H9 (cell line): ENCODE measurements at regions not wholly inside any gene's neighbourhood (a gene's known extent, or its start where the extent isn't known, plus 50 kb on each side); places are given as distances from the start of the nearest gene placed in this dataset.
A peak's percentile ranks its signal among the peaks of the same experiment; 100 is the strongest.

Source experiments
- DNase-seq: peaks from one replicate; pipeline ENCODE4 v3.0.0-alpha.2; 2017
- H2AFZ ChIP-seq: one replicate; pipeline ENCODE4 v1.6.1; 2013; ENCODE audit warnings: mild to moderate bottlenecking, low read length, control low read depth, moderate library complexity
- H2AK5ac ChIP-seq: 2 replicates; pipeline ENCODE4 v1.6.1; 2013; ENCODE audit warnings: low read length, control low read depth, mixed read lengths; ENCODE audit not compliant: insufficient read length
- H2BK120ac ChIP-seq: one replicate; pipeline ENCODE4 v1.6.1; 2013; ENCODE audit warnings: low read depth, mild to moderate bottlenecking, low read length, control low read depth, inconsistent platforms; ENCODE audit not compliant: poor library complexity, severe bottlenecking
- H2BK12ac ChIP-seq: 2 replicates; pipeline ENCODE4 v1.6.1; 2013; ENCODE audit warnings: low read length, control low read depth, mixed read lengths, low read depth; ENCODE audit not compliant: insufficient read length
- H2BK15ac ChIP-seq: 2 replicates; pipeline ENCODE4 v1.6.1; 2013; ENCODE audit warnings: low read depth, low read length, control low read depth
- H2BK20ac ChIP-seq: one replicate; pipeline ENCODE4 v1.6.1; 2013; ENCODE audit warnings: low read depth, mild to moderate bottlenecking, low read length, control low read depth, inconsistent platforms; ENCODE audit not compliant: poor library complexity, severe bottlenecking
- H2BK5ac ChIP-seq: 2 replicates; pipeline ENCODE4 v1.6.1; 2013; ENCODE audit warnings: low read length, control low read depth, mixed read lengths; ENCODE audit not compliant: insufficient read length
- H3K14ac ChIP-seq: 2 replicates; pipeline ENCODE4 v1.6.1; 2013; ENCODE audit warnings: low read length, control low read depth; ENCODE audit not compliant: insufficient read depth
- H3K18ac ChIP-seq: 2 replicates; pipeline ENCODE4 v1.6.1; 2013; ENCODE audit warnings: low read depth, mild to moderate bottlenecking, mixed read lengths, low read length, control low read depth; ENCODE audit not compliant: insufficient read length
- H3K23ac ChIP-seq: 2 replicates; pipeline ENCODE4 v1.6.1; 2013; ENCODE audit warnings: low read length, control low read depth, mixed read lengths, low read depth; ENCODE audit not compliant: insufficient read length
- H3K23me2 ChIP-seq: 2 replicates; pipeline ENCODE4 v1.6.1; 2013; ENCODE audit warnings: low read depth, mild to moderate bottlenecking, mixed read lengths, low read length, control low read depth; ENCODE audit not compliant: insufficient read length, poor library complexity, severe bottlenecking
- H3K27ac ChIP-seq: 2 replicates; pipeline ENCODE4 v1.5.1; 2013; ENCODE audit warnings: low read length, control low read depth, mixed read lengths, low read depth; ENCODE audit not compliant: insufficient read length
- H3K27me3 ChIP-seq: 2 replicates; pipeline ENCODE4 v1.6.1; 2013; ENCODE audit warnings: low read length, control low read depth, inconsistent platforms; ENCODE audit not compliant: insufficient read depth
- H3K4ac ChIP-seq: 2 replicates; pipeline ENCODE4 v1.6.1; 2013; ENCODE audit warnings: low read depth, mild to moderate bottlenecking, control low read depth, inconsistent platforms, low read length, moderate library complexity
- H3K4me1 ChIP-seq: 2 replicates; pipeline ENCODE4 v1.6.1; 2013; ENCODE audit warnings: low read length, control low read depth, inconsistent platforms; ENCODE audit not compliant: insufficient read depth
- H3K4me2 ChIP-seq: 2 replicates; pipeline ENCODE4 v1.6.1; 2013; ENCODE audit warnings: low read length, control low read depth, mixed read lengths; ENCODE audit not compliant: insufficient read length, insufficient read depth
- H3K56ac ChIP-seq: 2 replicates; pipeline ENCODE4 v1.6.1; 2013; ENCODE audit warnings: low read depth, mild to moderate bottlenecking, mixed read lengths, low read length, control low read depth; ENCODE audit not compliant: insufficient read length
- H3K79me1 ChIP-seq: 2 replicates; pipeline ENCODE4 v1.6.1; 2013; ENCODE audit warnings: low read depth, mild to moderate bottlenecking, moderate library complexity, low read length, control low read depth, inconsistent platforms; ENCODE audit not compliant: insufficient read depth, poor library complexity, severe bottlenecking
- H3K79me2 ChIP-seq: 2 replicates; pipeline ENCODE4 v1.6.1; 2013; ENCODE audit warnings: low read length, control low read depth, inconsistent platforms; ENCODE audit not compliant: insufficient read depth
- H3K9ac ChIP-seq: 2 replicates; pipeline ENCODE4 v1.6.1; 2013; ENCODE audit warnings: low read length, control low read depth, mixed read lengths; ENCODE audit not compliant: insufficient read length; ENCODE audit errors: extremely low read depth
- H3K9me3 ChIP-seq: one replicate; pipeline ENCODE4 v1.6.1; 2013; ENCODE audit warnings: low read depth, low read length, inconsistent platforms; ENCODE audit not compliant: control insufficient read depth
- H3T11ph ChIP-seq: one replicate; pipeline ENCODE4 v1.6.1; 2013; ENCODE audit warnings: mild to moderate bottlenecking, low read length, control low read depth, inconsistent platforms
- H4K20me1 ChIP-seq: one replicate; pipeline ENCODE4 v1.6.1; 2013; ENCODE audit not compliant: control insufficient read depth, insufficient read length, insufficient read depth
- H4K5ac ChIP-seq: 2 replicates; pipeline ENCODE4 v1.6.1; 2013; ENCODE audit warnings: low read depth, mild to moderate bottlenecking, mixed read lengths, low read length, control low read depth; ENCODE audit not compliant: insufficient read length
- H4K8ac ChIP-seq: replicated peaks from 2 replicates; pipeline ENCODE4 v1.6.1; 2013; ENCODE audit warnings: low read length, control low read depth, mixed read lengths, low read depth; ENCODE audit not compliant: insufficient read length
- H4K91ac ChIP-seq: 2 replicates; pipeline ENCODE4 v1.6.1; 2013; ENCODE audit warnings: low read depth, mild to moderate bottlenecking, moderate library complexity, mixed read lengths, low read length, control low read depth; ENCODE audit not compliant: insufficient read length
- H3K27ac Mint-ChIP-seq, 3 experiments: 2 replicates in 2 of 3; 3 replicates in 1 of 3; pipeline ENCODE4 v1.8.0; 2020 to 2021; ENCODE audit warnings: mixed read lengths in 3 of 3, mild to moderate bottlenecking in 1 of 3, moderate library complexity in 1 of 3
- H3K27me3 Mint-ChIP-seq: 2 replicates; pipeline ENCODE4 v1.8.0; 2021; ENCODE audit warnings: low read depth, mild to moderate bottlenecking, moderate library complexity, mixed read lengths
- H3K36me3 Mint-ChIP-seq, 3 experiments: 2 replicates in 2 of 3; 3 replicates in 1 of 3; pipeline ENCODE4 v1.8.0; 2020 to 2021; ENCODE audit warnings: low read depth in 3 of 3, mixed read lengths in 3 of 3; ENCODE audit not compliant: insufficient read depth in 1 of 3
- H3K4me1 Mint-ChIP-seq, 2 experiments: 2 replicates each; pipeline ENCODE4 v1.8.0; 2020; ENCODE audit warnings: mixed read lengths in 2 of 2
- H3K4me3 Mint-ChIP-seq, 2 experiments: 2 replicates in 1 of 2; 3 replicates in 1 of 2; pipeline ENCODE4 v1.8.0; 2020 to 2021; ENCODE audit warnings: mild to moderate bottlenecking in 2 of 2, mixed read lengths in 2 of 2, moderate library complexity in 1 of 2
- H3K9me3 Mint-ChIP-seq, 2 experiments: 2 replicates in 1 of 2; 3 replicates in 1 of 2; pipeline ENCODE4 v1.8.0; 2020; ENCODE audit warnings: mild to moderate bottlenecking in 2 of 2, mixed read lengths in 2 of 2, moderate library complexity in 1 of 2
- WGBS: extraction: QIAGEN DNeasy Blood & Tissue Kit; methylation state at CpG from one replicate; pipeline ENCODE4 v1.1.7; 2013; ENCODE audit warnings: missing lambda C conversion rate, low lambda C conversion rate, mixed read lengths; ENCODE audit not compliant: insufficient read length; ENCODE audit errors: extremely low coverage; 5-methylcytosine and 5-hydroxymethylcytosine counted together
- TF ChIP-seq, protein P1 (sequence below): fragments of 200-600 bp; sonication (generic); conservative IDR thresholded peaks from 3 replicates; pipeline ENCODE4 v1.8.0; 2021; ENCODE audit warnings: antibody characterized with exemption, mild to moderate bottlenecking

DNA sequence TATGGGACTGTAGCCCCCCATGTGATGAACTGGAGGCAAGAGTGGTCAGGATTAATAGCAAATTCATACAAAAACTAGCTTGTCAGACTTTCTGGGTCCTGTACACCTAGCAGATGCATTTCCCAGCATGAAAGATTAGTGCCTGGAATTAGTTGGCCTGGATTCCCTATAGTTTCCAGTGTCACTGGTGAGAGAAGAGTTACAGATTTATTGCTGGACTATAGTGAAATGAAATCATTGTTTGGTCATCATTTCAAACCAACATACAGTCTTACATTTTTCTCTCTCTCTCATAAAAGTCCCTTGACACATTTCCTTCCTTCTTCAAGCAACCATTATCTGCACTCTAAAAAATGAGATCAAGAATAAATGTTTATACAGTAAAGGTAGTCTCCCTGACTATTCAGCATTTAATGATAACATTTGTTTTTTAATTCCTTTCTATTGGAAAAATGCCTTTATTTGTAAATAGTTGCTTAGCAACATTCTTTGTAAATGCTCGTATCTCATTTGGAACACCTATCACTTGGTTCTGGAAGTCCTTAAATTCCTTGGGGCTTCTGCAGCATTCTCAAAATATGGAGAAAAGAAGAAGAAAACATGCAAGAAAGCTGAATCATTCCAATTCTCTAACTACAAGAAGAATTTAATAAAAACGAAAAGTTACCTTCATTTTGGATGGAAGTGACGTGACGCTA lies 144.4 kb downstream of the MREG start:
- Histone ChIP-seq H3K27ac (no peak overlapping the region), H2AK5ac (no peak overlapping the region), H4K20me1 (no peaks in the 10 kb centered on the region), H3K56ac (no peak overlapping the region), H2BK5ac (no peak overlapping the region), H2BK15ac (no peak overlapping the region), H2BK120ac (no peak overlapping the region), H3K4me1 (no peaks in the 10 kb centered on the region), H2BK12ac (no peak overlapping the region), H3K9ac (no peak overlapping the region), H3K4me2 (no peak overlapping the region), H3K27me3 (no peaks in the 10 kb centered on the region), H3T11ph (no peak overlapping the region), H4K5ac (no peak overlapping the region), H2AFZ (no peak overlapping the region), H3K79me2 (no peaks in the 10 kb centered on the region), H3K14ac (no peak overlapping the region), H3K79me1 (no peaks in the 10 kb centered on the region), H3K9me3 (no peaks in the 10 kb centered on the region), H3K18ac (no peak overlapping the region), H3K23me2 (no peaks in the 10 kb centered on the region), H2BK20ac (no peak overlapping the region), H4K91ac (no peak overlapping the region), H4K8ac (no peak overlapping the region), H3K4ac (no peak overlapping the region), H3K23ac (no peak overlapping the region)
- WGBS = no CpG with 5 or more reads among the region's 4 CpGs
- TF ChIP-seq, protein P1, sequence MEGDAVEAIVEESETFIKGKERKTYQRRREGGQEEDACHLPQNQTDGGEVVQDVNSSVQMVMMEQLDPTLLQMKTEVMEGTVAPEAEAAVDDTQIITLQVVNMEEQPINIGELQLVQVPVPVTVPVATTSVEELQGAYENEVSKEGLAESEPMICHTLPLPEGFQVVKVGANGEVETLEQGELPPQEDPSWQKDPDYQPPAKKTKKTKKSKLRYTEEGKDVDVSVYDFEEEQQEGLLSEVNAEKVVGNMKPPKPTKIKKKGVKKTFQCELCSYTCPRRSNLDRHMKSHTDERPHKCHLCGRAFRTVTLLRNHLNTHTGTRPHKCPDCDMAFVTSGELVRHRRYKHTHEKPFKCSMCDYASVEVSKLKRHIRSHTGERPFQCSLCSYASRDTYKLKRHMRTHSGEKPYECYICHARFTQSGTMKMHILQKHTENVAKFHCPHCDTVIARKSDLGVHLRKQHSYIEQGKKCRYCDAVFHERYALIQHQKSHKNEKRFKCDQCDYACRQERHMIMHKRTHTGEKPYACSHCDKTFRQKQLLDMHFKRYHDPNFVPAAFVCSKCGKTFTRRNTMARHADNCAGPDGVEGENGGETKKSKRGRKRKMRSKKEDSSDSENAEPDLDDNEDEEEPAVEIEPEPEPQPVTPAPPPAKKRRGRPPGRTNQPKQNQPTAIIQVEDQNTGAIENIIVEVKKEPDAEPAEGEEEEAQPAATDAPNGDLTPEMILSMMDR = no peak
- no peaks in the 10 kb centered on the region for H3K27me3 Mint-ChIP-seq
- H3K9me3 Mint-ChIP-seq = no peaks in the 10 kb centered on the region
- no peaks in the 10 kb centered on the region; a peak in 1 of 7 replicates for H3K36me3 Mint-ChIP-seq
- no peak overlapping the region for H3K4me3 Mint-ChIP-seq
- 0 out of 7 replicates have a peak overlapping the region, but pooled peaks of 1 of the 3 experiments have one; percentile 21 for H3K27ac Mint-ChIP-seq
- DNase-seq = no peak
- H3K4me1 Mint-ChIP-seq = peaks cover 0 to 2% of the 10 kb centered on the region in 2 experiments; a peak in 1 of 4 replicates
